ENCODE measurements at regions not wholly inside any gene's neighbourhood (a gene's known extent, or its start where the extent isn't known, plus 50 kb on each side); places are given as distances from the start of the nearest gene placed in this dataset.

DNA sequence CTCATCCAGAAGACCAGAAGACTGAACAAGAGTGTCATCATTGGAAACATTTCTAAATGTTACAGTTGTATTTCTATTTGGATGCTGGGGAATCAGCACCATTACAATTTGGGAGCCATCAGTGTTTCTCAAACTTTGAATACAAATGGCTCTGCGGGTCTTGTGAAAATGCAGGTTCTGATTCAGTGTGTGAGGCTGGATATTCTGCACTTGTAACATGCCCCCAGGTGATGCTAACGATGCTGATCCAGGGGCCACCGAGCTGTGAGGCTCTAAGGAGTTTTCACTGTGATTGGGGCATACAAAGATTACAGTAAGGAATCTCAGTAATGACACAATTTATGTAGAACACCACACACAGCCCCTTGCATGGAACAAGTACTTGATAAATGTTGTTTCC lies 167.7 kb downstream of the ACTL7B start:
- no peak for TF ChIP-seq CTCF (IDR thresholded peaks at IDR 0.05; ENCODE audit: extremely low read depth, insufficient read depth, missing control alignments)
- DNase-seq (ENCODE audit: low spot score): no peak
- in situ Hi-C loops (cut with MboI; ENCODE audit: low pct_unique_long_range_greater_than_20kb, low sequenced_read_pairs, unreplicated experiment): no loop called here

- TF ChIP-seq CTCF (IDR thresholded peaks at IDR 0.05; ENCODE audit: extremely low read depth, insufficient read depth, missing control alignments): no peak
- DNase-seq (ENCODE audit: low spot score): no peak
- in situ Hi-C loops (cut with MboI; ENCODE audit: low pct_unique_long_range_greater_than_20kb, low sequenced_read_pairs, unreplicated experiment): no loop called here
These were observed 168.5 kb downstream of the ACTL7B start for GRCh38 chr9:108687006-108687987.

DNA sequence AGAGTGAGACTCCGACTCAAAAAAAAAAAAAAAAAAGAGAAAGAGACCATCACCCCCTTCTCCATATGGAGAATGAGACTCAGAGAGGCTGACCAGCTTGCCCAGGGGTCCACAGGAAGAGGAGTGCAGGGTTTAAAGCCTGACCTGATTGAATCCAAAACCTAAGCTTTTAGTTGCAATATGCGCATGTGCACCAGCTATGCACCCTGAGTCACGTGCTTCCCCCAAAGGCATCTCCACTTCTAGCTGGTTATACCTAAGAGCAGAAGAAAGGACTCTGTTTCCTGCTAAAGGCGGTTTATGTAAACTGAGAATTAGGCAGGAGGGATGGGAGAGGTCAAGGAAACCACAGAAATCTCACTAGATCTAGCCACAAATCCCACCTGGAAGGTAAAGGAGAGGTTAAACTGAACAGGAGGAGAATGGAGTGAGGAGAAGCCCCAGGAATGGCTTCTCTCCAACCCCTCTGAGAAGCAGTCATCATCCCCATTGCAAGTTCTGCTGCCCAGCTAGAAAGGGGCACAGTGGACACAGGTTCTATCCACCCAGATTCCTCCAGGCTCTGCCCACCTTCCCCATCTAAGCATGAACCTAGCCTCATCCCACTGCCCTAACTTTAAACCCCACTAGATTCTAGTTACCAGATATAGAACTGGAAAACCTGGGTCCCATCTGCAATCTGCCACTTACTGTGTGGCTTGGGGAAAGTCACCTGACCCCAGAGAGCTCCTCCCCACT lies 171.3 kb downstream of the ACTL7B start:
- in situ Hi-C loops (cut with MboI; ENCODE audit: low pct_unique_long_range_greater_than_20kb, low sequenced_read_pairs, unreplicated experiment): no loop called here
- no peak for TF ChIP-seq CTCF (IDR thresholded peaks at IDR 0.05; ENCODE audit: extremely low read depth, insufficient read depth, missing control alignments)
- no peak for DNase-seq (ENCODE audit: low spot score)

DNA sequence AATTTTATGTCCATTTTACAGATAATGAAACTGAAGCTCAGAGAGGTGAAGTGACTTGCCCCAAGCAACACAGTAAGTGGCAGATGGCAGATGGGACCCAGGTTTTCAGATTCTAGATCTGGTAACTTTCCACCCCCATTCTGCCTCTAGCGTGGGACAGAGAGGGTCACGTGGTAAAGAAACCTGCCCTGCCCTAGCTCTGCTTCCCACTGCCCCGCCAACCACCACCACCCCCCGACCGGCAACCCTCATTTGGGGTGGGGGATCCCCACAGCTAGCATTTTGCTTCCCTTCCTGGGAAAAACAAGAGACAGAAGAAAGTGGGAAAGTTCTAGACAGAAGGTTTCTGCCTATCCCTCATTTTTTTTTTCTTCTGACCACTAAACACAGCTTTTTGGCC lies 172.5 kb downstream of the ACTL7B start:
- in situ Hi-C loops (cut with MboI; ENCODE audit: low pct_unique_long_range_greater_than_20kb, low sequenced_read_pairs, unreplicated experiment): no loop called here
- no peak for TF ChIP-seq CTCF (IDR thresholded peaks at IDR 0.05; ENCODE audit: extremely low read depth, insufficient read depth, missing control alignments)
- no peak for DNase-seq (ENCODE audit: low spot score)

- in situ Hi-C loops (cut with MboI; ENCODE audit: low pct_unique_long_range_greater_than_20kb, low sequenced_read_pairs, unreplicated experiment): no loop called here
- TF ChIP-seq CTCF (IDR thresholded peaks at IDR 0.05; ENCODE audit: extremely low read depth, insufficient read depth, missing control alignments): no peak
- DNase-seq (ENCODE audit: low spot score): no peak
These were observed 173.8 kb downstream of the ACTL7B start for GRCh38 chr9:108681851-108682590.

DNA sequence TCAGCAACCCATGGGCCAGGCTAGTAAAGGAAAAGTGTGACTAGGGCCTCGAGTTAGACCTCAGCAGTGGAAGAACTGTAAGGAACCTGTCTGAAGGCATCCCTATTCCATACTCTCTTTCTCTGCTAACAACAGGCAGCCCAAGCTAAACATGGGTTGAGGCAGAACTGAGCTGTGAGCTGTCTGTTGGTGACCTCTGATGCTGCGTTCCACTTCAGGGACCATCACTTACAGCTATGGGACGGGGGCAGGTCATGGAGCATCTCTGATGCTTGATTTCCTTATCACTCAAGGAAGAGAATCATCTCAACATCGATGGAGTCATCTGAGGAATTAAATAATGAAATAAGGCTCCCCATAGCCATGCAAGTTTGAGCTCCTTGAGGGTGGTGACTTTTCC lies 174.8 kb downstream of the ACTL7B start:
- in situ Hi-C loops (cut with MboI; ENCODE audit: low pct_unique_long_range_greater_than_20kb, low sequenced_read_pairs, unreplicated experiment): no loop called here
- no peak for DNase-seq (ENCODE audit: low spot score)
- TF ChIP-seq CTCF (IDR thresholded peaks at IDR 0.05; ENCODE audit: extremely low read depth, insufficient read depth, missing control alignments): no peak
